HL-60 (cell line): ENCODE measurements at regions not wholly inside any gene's neighbourhood (a gene's known extent, or its start where the extent isn't known, plus 50 kb on each side); places are given as distances from the start of the nearest gene placed in this dataset.

Experiments used
- GABPA ChIP-seq: IDR thresholded peaks from 2 replicates; pipeline ENCODE4 v1.6.1; 2012; ENCODE audit warnings: low read depth
- POLR2AphosphoS5 ChIP-seq: IDR thresholded peaks from 2 replicates; pipeline ENCODE4 v1.6.1; 2012; ENCODE audit warnings: low read depth
- TF ChIP-seq, protein P1 (sequence below): IDR thresholded peaks from one replicate; pipeline ENCODE4 v1.5.1; 2011; ENCODE audit warnings: low read length, control low read depth, inconsistent platforms; ENCODE audit not compliant: insufficient read depth
- TF ChIP-seq, protein P2 (sequence below): IDR thresholded peaks from 2 replicates; pipeline ENCODE4 v1.6.1; 2012; ENCODE audit warnings: low read depth; ENCODE audit not compliant: insufficient replicate concordance

DNA sequence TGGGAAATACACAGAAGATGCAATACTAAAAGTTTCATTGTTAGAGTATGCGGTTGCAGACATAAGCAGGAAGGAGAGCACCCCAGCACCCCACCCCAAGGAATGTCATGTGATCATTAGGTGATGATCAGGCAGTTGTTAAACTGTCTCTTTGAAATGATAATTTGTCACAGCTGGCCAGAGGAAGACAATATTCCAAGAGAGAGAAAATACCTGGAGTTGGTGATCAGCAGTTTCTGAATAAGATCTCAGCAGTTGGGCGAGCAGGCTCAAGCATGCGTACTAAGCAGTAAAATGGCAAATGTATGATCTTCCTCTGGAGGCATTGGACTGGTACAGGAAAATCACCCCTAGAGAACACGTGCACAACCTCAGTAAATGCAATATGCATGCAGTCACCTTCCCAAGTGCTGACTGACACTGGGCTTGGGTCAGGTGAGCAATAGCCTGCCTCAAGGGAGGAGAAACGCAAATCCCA is 250.1 kb upstream of the MBL2 start:
- TF ChIP-seq, protein P1, sequence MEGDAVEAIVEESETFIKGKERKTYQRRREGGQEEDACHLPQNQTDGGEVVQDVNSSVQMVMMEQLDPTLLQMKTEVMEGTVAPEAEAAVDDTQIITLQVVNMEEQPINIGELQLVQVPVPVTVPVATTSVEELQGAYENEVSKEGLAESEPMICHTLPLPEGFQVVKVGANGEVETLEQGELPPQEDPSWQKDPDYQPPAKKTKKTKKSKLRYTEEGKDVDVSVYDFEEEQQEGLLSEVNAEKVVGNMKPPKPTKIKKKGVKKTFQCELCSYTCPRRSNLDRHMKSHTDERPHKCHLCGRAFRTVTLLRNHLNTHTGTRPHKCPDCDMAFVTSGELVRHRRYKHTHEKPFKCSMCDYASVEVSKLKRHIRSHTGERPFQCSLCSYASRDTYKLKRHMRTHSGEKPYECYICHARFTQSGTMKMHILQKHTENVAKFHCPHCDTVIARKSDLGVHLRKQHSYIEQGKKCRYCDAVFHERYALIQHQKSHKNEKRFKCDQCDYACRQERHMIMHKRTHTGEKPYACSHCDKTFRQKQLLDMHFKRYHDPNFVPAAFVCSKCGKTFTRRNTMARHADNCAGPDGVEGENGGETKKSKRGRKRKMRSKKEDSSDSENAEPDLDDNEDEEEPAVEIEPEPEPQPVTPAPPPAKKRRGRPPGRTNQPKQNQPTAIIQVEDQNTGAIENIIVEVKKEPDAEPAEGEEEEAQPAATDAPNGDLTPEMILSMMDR, result no peak
- TF ChIP-seq POLR2AphosphoS5 (no peak), GABPA (no peak)
- TF ChIP-seq, protein P2, sequence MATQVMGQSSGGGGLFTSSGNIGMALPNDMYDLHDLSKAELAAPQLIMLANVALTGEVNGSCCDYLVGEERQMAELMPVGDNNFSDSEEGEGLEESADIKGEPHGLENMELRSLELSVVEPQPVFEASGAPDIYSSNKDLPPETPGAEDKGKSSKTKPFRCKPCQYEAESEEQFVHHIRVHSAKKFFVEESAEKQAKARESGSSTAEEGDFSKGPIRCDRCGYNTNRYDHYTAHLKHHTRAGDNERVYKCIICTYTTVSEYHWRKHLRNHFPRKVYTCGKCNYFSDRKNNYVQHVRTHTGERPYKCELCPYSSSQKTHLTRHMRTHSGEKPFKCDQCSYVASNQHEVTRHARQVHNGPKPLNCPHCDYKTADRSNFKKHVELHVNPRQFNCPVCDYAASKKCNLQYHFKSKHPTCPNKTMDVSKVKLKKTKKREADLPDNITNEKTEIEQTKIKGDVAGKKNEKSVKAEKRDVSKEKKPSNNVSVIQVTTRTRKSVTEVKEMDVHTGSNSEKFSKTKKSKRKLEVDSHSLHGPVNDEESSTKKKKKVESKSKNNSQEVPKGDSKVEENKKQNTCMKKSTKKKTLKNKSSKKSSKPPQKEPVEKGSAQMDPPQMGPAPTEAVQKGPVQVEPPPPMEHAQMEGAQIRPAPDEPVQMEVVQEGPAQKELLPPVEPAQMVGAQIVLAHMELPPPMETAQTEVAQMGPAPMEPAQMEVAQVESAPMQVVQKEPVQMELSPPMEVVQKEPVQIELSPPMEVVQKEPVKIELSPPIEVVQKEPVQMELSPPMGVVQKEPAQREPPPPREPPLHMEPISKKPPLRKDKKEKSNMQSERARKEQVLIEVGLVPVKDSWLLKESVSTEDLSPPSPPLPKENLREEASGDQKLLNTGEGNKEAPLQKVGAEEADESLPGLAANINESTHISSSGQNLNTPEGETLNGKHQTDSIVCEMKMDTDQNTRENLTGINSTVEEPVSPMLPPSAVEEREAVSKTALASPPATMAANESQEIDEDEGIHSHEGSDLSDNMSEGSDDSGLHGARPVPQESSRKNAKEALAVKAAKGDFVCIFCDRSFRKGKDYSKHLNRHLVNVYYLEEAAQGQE, result no peak
